ENCODE measurements at regions not wholly inside any gene's neighbourhood (a gene's known extent, or its start where the extent isn't known, plus 50 kb on each side); places are given as distances from the start of the nearest gene placed in this dataset.

- no peak for DNase-seq
Observed at GRCh38 chr1:209040351-209040750, 543.2 kb upstream of the CAMK1G start.

GRCh38 chr1:209041927-209042326 is 541.6 kb upstream of the CAMK1G start:
- no peak for DNase-seq

GRCh38 chr1:209042413-209042812 is 541.1 kb upstream of the CAMK1G start:
- DNase-seq = no peak

- no peak for DNase-seq
Observed at GRCh38 chr1:209045331-209046057, 538.0 kb upstream of the CAMK1G start.

GRCh38 chr1:209046058-209046417 is 537.5 kb upstream of the CAMK1G start:
- DNase-seq = no peak

- DNase-seq = no peak
Observed at GRCh38 chr1:209046935-209047334, 536.6 kb upstream of the CAMK1G start.

GRCh38 chr1:209048941-209049669 is 534.4 kb upstream of the CAMK1G start:
- no peak for DNase-seq

GRCh38 chr1:209051570-209051969 is 531.9 kb upstream of the CAMK1G start:
- DNase-seq = no peak

GRCh38 chr1:209053587-209053986 is 529.9 kb upstream of the CAMK1G start:
- DNase-seq = no peak

GRCh38 chr1:209057083-209057482 is 526.4 kb upstream of the CAMK1G start:
- DNase-seq = no peak

- DNase-seq = no peak
Observed at GRCh38 chr1:209057901-209058300, 525.6 kb upstream of the CAMK1G start.

GRCh38 chr1:209059376-209059775 is 524.1 kb upstream of the CAMK1G start:
- no peak for DNase-seq

- no peak for DNase-seq
Observed at GRCh38 chr1:209059981-209060380, 523.5 kb upstream of the CAMK1G start.

- no peak for DNase-seq
Observed at GRCh38 chr1:209062081-209062620, 521.4 kb upstream of the CAMK1G start.

- no peak for DNase-seq
Observed at GRCh38 chr1:209062863-209063262, 520.7 kb upstream of the CAMK1G start.

GRCh38 chr1:209063767-209064659 is 519.5 kb upstream of the CAMK1G start:
- DNase-seq = no peak

- DNase-seq = no peak
Observed at GRCh38 chr1:209064850-209065706, 518.4 kb upstream of the CAMK1G start.

- no peak for DNase-seq
Observed at GRCh38 chr1:209072481-209072880, 511.0 kb upstream of the CAMK1G start.

- no peak for DNase-seq
Observed at GRCh38 chr1:209073879-209074278, 509.6 kb upstream of the CAMK1G start.

GRCh38 chr1:209074575-209075250 is 508.8 kb upstream of the CAMK1G start:
- no peak for DNase-seq

GRCh38 chr1:209076688-209077087 is 506.8 kb upstream of the CAMK1G start:
- no peak for DNase-seq
